Keratinocyte (primary cell): ENCODE measurements at regions not wholly inside any gene's neighbourhood (a gene's known extent, or its start where the extent isn't known, plus 50 kb on each side); places are given as distances from the start of the nearest gene placed in this dataset.

Experiments used
- DNase-seq: peaks from one replicate; pipeline ENCODE4 v3.0.0-alpha.2; 2011; ENCODE audit warnings: low read depth, missing footprints, low spot score
- FAIRE-seq: peaks from 2 replicates; lab custom pipeline; 2011; peaks lifted over from hg19 to GRCh38; lab: Jason Lieb, UNC
- H2AFZ ChIP-seq: 2 replicates; pipeline ENCODE4 v1.6.0; 2012; ENCODE audit warnings: low read length, control low read depth, inconsistent platforms; ENCODE audit not compliant: control insufficient read depth
- H3K27ac ChIP-seq: 2 replicates; pipeline ENCODE4 v1.5.1; 2011; ENCODE audit warnings: low read length; ENCODE audit not compliant: control insufficient read depth, insufficient read depth
- H3K27me3 ChIP-seq: 3 replicates; pipeline ENCODE4 v1.6.0; 2011; ENCODE audit warnings: low read length; ENCODE audit not compliant: control insufficient read depth, insufficient read depth; ENCODE audit errors: extremely low read depth
- H3K36me3 ChIP-seq, 2 experiments: 2 replicates in 1 of 2; 3 replicates in 1 of 2; pipeline ENCODE4 v1.5.1; 2011; ENCODE audit warnings: low read length in 2 of 2, mild to moderate bottlenecking in 1 of 2; ENCODE audit not compliant: control insufficient read depth in 2 of 2, insufficient read depth in 2 of 2; ENCODE audit errors: extremely low read depth in 1 of 2
- H3K4me1 ChIP-seq: 3 replicates; pipeline ENCODE4 v1.5.1; 2011; ENCODE audit warnings: low read length; ENCODE audit not compliant: control insufficient read depth, insufficient read depth; ENCODE audit errors: extremely low read depth
- H3K4me2 ChIP-seq: 3 replicates; pipeline ENCODE4 v1.6.0; 2011; ENCODE audit warnings: low read depth, low read length; ENCODE audit not compliant: control insufficient read depth, insufficient read depth; ENCODE audit errors: extremely low read depth
- H3K4me3 ChIP-seq, 3 experiments: fragments of 200-600 bp in 1 of 3; sonication (generic) in 1 of 3; 2 replicates in 2 of 3; 3 replicates in 1 of 3; pipeline ENCODE4 v1.5.1; 2011 to 2016; ENCODE audit warnings: low read length in 3 of 3, mild to moderate bottlenecking in 3 of 3, control low read depth in 2 of 3, inconsistent platforms in 1 of 3, low read depth in 1 of 3, mixed read lengths in 1 of 3, mixed run types in 1 of 3, moderate library complexity in 1 of 3; ENCODE audit not compliant: control insufficient read depth in 2 of 3, insufficient read depth in 2 of 3; ENCODE audit errors: extremely low read depth in 1 of 3
- H3K79me2 ChIP-seq: 2 replicates; pipeline ENCODE4 v1.6.0; 2012; ENCODE audit warnings: low read length; ENCODE audit not compliant: control insufficient read depth, insufficient read depth
- H3K9ac ChIP-seq: 3 replicates; pipeline ENCODE4 v1.6.0; 2011; ENCODE audit warnings: low read length; ENCODE audit not compliant: control insufficient read depth, insufficient read depth; ENCODE audit errors: extremely low read depth
- H3K9me1 ChIP-seq: 3 replicates; pipeline ENCODE4 v1.6.0; 2011; ENCODE audit warnings: low read length; ENCODE audit not compliant: control insufficient read depth, insufficient read depth; ENCODE audit errors: extremely low read depth
- H3K9me3 ChIP-seq: 2 replicates; pipeline ENCODE4 v1.5.1; 2012; ENCODE audit warnings: low read depth, low read length; ENCODE audit not compliant: control insufficient read depth
- H4K20me1 ChIP-seq: 3 replicates; pipeline ENCODE4 v1.6.0; 2011; ENCODE audit warnings: low read length; ENCODE audit not compliant: control insufficient read depth, insufficient read depth; ENCODE audit errors: extremely low read depth
- CTCF ChIP-seq, 3 experiments: IDR thresholded peaks in 1 of 3; conservative IDR thresholded peaks in 1 of 3; optimal IDR thresholded peaks in 1 of 3; 2 replicates in 2 of 3; 3 replicates in 1 of 3; pipeline versions ENCODE3 to v1.5.1; 2011; ENCODE audit warnings: low read length in 3 of 3, mild to moderate bottlenecking in 3 of 3, moderate library complexity in 2 of 3, control low read depth in 1 of 3, inconsistent platforms in 1 of 3; ENCODE audit not compliant: insufficient read depth in 2 of 3; ENCODE audit errors: extremely low read depth in 1 of 3
- EZH2 ChIP-seq: IDR thresholded peaks from one replicate; pipeline ENCODE4 v1.6.1; 2012; ENCODE audit warnings: inconsistent platforms, mild to moderate bottlenecking, low read length, moderate library complexity
- dilution Hi-C: fragments of 300-500 bp; cut with MboI; formaldehyde crosslinking; loops from one replicate; pipeline ENCODE4 v1.7.0; 2020; ENCODE audit warnings: low sequenced_read_pairs; ENCODE audit not compliant: extremely low pct_ligation_motif_present

DNA sequence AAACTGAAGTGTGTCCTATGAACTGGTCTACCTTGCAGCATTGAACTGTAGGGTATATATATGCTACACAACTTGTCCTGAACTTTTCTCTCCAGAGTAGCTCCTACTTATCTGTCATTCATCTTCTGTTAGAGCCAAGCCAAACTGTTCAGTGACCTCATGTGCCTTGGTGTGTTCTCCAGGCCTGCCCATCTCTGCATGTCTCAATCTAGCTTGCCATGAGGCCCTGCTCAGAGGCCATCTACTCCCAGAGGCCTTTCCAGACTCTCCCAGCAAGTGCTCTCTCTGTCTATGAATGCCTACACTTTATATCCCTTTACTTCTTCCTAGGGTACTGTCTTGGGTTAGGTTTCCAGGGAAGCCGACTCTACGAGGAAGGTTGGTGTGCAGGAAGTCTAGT lies 99.8 kb upstream of the MTPN start:
- no peak overlapping the region for H2AFZ ChIP-seq
- DNase-seq (no peak), FAIRE-seq (no peak)
- TF ChIP-seq CTCF (optimal IDR thresholded peaks at IDR 0.05 in 1 of 3, IDR thresholded peaks at IDR 0.05 in 1 of 3, conservative IDR thresholded peaks at IDR 0.05 in 1 of 3; ENCODE audit: extremely low read depth in 1 of 3, insufficient read depth in 2 of 3, low read length in 3 of 3) (no peak), EZH2 (no peak)
- H3K27ac ChIP-seq = no peak overlapping the region
- H3K4me3 ChIP-seq = no peak overlapping the region
- no peaks in the 10 kb centered on the region for H4K20me1 ChIP-seq
- no peak overlapping the region for H3K9ac ChIP-seq
- H3K4me1 ChIP-seq = no peaks in the 10 kb centered on the region
- no peaks in the 10 kb centered on the region for H3K79me2 ChIP-seq
- dilution Hi-C loops = no loop called here
- H3K9me1 ChIP-seq = no peaks in the 10 kb centered on the region
- no peaks in the 10 kb centered on the region for H3K27me3 ChIP-seq
- H3K36me3 ChIP-seq = no peaks in the 10 kb centered on the region
- H3K4me2 ChIP-seq = no peak overlapping the region
- no peaks in the 10 kb centered on the region for H3K9me3 ChIP-seq

GRCh38 chr7:136074843-136075242 lies 97.7 kb upstream of the MTPN start:
- no peaks in the 10 kb centered on the region for H3K9me3 ChIP-seq
- no peak for FAIRE-seq
- dilution Hi-C loops = no loop called here
- H4K20me1 ChIP-seq = no peaks in the 10 kb centered on the region
- no peaks in the 10 kb centered on the region for H3K79me2 ChIP-seq
- no peaks in the 10 kb centered on the region for H3K4me1 ChIP-seq
- no peaks in the 10 kb centered on the region for H3K27me3 ChIP-seq
- no peak overlapping the region for H3K4me3 ChIP-seq
- no peak overlapping the region for H3K4me2 ChIP-seq
- no peaks in the 10 kb centered on the region for H3K9me1 ChIP-seq
- TF ChIP-seq CTCF (optimal IDR thresholded peaks at IDR 0.05 in 1 of 3, IDR thresholded peaks at IDR 0.05 in 1 of 3, conservative IDR thresholded peaks at IDR 0.05 in 1 of 3; ENCODE audit: extremely low read depth in 1 of 3, insufficient read depth in 2 of 3, low read length in 3 of 3) (no peak), EZH2 (no peak)
- no peak overlapping the region for H3K27ac ChIP-seq
- H3K9ac ChIP-seq = no peak overlapping the region
- no peaks in the 10 kb centered on the region for H3K36me3 ChIP-seq
- no peak overlapping the region for H2AFZ ChIP-seq
- no peak for DNase-seq
